Bronchial epithelial cell (primary cell): ENCODE measurements at regions not wholly inside any gene's neighbourhood (a gene's known extent, or its start where the extent isn't known, plus 50 kb on each side); places are given as distances from the start of the nearest gene placed in this dataset.
"Not testable (repeated sequence)": the region's sequence is repeated elsewhere in the genome, so short reads cannot be mapped to it uniquely, and the experiment has no call there.

Experiments
- DNase-seq: peaks from one replicate; pipeline ENCODE4 v3.0.0-alpha.2; 2010; ENCODE audit warnings: low read depth
- FAIRE-seq: peaks from 2 replicates; lab custom pipeline; 2011; peaks lifted over from hg19 to GRCh38; lab: Jason Lieb, UNC
- H3K27me3 ChIP-seq: 2 replicates; pipeline ENCODE4 v1.5.1; 2011; ENCODE audit warnings: low read length; ENCODE audit not compliant: control insufficient read depth, insufficient read depth
- H3K36me3 ChIP-seq: 2 replicates; pipeline ENCODE4 v1.5.1; 2011; ENCODE audit warnings: low read length; ENCODE audit not compliant: control insufficient read depth, insufficient read depth
- H3K4me3 ChIP-seq: 2 replicates; pipeline ENCODE4 v1.5.1; 2011; ENCODE audit warnings: mild to moderate bottlenecking, low read depth, low read length, control low read depth
- CTCF ChIP-seq: IDR thresholded peaks from 2 replicates; pipeline ENCODE4 v1.5.1; 2011; ENCODE audit warnings: mild to moderate bottlenecking, moderate library complexity, low read length, control low read depth, inconsistent platforms; ENCODE audit not compliant: insufficient read depth, severe bottlenecking

DNA sequence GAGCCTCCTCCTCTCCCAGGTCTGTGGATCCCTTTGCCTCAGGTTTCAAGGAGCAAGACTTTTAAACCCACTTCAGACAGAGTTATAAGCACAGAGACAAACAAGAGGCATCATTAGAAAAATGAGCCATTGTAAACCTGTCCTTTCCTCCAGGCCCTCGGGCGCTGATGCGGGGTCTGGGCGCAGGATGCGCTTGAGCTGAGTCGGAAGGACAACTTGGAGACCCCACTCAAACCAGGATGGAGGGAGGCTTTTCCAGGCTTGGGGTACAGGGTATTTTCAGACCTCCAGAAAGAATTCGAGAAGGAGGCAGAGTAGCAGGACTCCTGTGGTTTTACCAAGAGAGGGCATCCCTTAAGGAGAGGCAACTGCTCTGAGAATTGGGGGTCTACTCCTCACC, 155.6 kb downstream of the NUFIP1 start:
- no peak for TF ChIP-seq CTCF
- FAIRE-seq (no peak), DNase-seq (no peak)
- no peaks in the 10 kb centered on the region for H3K27me3 ChIP-seq
- no peaks in the 10 kb centered on the region for H3K36me3 ChIP-seq
- H3K4me3 ChIP-seq = no peak overlapping the region

DNA sequence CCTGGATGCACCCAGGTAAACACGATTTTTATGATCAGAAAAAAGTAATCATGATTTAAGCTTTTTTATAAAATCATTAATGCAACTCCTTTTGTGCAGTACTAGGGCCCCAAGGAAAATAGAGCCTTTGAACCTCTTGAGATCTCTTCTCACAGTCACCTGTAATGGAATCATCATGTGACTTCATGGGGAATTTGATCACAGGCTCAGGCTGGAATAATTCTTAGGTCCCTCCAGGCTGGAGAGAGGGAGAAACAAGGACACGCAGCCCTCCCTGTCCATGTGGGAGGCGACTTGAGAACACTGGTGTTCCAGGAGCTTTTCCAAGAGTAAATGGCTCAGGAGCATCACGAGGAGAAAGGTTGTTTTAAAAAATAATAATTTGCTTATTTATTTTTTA, 156.1 kb downstream of the NUFIP1 start:
- TF ChIP-seq CTCF = no peak
- Histone ChIP-seq H3K27me3 (no peaks in the 10 kb centered on the region), H3K36me3 (no peaks in the 10 kb centered on the region), H3K4me3 (no peak overlapping the region)
- FAIRE-seq (no peak), DNase-seq (no peak)

DNA sequence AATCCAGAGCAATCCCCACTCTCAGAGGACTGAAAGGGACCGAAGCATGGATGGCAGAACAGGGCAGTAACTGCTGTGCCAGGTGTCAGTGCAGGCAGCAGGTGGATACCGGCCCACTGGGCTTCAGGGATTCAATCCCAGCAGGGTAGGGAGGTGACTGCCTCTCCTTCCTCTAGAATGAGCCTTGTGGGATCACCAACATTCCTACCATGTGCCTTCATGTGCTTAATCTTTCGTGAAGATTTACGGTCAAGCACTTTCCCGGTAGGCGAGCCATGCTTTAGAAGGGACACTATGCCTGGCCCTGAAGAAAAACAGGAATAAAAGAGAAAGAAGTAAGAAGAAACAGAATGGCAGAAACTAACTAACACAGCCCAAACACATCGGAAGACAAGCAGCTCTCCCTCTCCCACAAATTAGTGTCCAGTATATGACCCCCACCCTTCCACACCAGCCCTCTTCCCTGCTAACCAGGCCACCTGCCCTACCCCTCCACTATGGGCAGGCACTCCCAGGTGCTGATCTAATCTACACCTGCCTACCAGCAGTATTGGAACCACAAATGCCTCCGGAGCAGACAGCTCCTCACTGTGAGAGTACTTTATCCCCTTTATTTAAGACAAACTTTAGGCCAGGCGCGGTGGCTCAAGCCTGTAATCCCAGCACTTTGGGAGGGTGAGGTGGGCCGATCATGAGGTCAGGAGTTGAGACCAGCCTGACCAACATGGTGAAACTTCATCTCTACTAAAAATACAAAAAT, 162.5 kb downstream of the NUFIP1 start:
- no peak for TF ChIP-seq CTCF
- Histone ChIP-seq H3K4me3 (no peak overlapping the region), H3K36me3 (no peaks in the 10 kb centered on the region), H3K27me3 (no peaks in the 10 kb centered on the region)
- DNase-seq = no peak
- no peak for FAIRE-seq

DNA sequence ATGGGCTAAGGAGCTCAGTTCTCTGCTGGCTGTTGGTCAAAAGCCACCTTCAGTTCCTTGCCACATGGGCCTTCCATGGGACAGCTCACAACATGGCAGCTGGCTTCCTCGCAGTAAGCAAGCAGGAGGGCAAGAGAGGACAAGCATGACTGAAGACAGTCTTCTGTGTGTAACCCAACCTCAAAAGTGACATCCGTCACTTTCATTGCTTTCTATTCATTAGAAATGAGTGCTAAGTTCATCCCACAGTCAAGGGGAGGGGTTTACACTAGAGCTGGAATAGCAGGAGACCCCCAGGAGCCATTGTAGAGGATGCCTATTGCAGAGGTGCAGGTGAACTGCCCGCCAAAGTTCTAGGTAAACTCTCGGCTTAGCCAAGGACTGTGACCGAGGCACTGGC, 163.3 kb downstream of the NUFIP1 start:
- TF ChIP-seq CTCF = no peak
- FAIRE-seq = no peak

GRCh38 chr13:44823555-44823954, 165.7 kb downstream of the NUFIP1 start:
- H3K27me3 ChIP-seq, DNase-seq, H3K36me3 ChIP-seq, H3K4me3 ChIP-seq, FAIRE-seq: not testable (repeated sequence)

More for the DNA sequence above, 163.3 kb downstream of the NUFIP1 start:
- no peak overlapping the region for H3K4me3 ChIP-seq
- H3K36me3 ChIP-seq = no peaks in the 10 kb centered on the region
- no peak for DNase-seq
- H3K27me3 ChIP-seq = no peaks in the 10 kb centered on the region

GRCh38 chr13:44822291-44822690, 167.0 kb downstream of the NUFIP1 start:
- DNase-seq (no peak), FAIRE-seq (no peak)
- H3K36me3 ChIP-seq = no peaks in the 10 kb centered on the region
- no peak overlapping the region for H3K4me3 ChIP-seq
- no peaks in the 10 kb centered on the region for H3K27me3 ChIP-seq
- TF ChIP-seq CTCF = no peak
